HepG2 (cell line): ENCODE measurements at regions not wholly inside any gene's neighbourhood (a gene's known extent, or its start where the extent isn't known, plus 50 kb on each side); places are given as distances from the start of the nearest gene placed in this dataset.

Experiments
- ATAC-seq: fragments of 200-7000 bp; cut with Tn5 transposase; 3 replicates; pipeline ENCODE4 v1.9.1; 2020; ENCODE audit warnings: mild to moderate bottlenecking, moderate library complexity
- BruUV-seq: library from RNA; stranded (reverse); fragments of 400-500 nt; replicated peaks from 2 replicates; lab custom pipeline; 2021; lab: Mats Ljungman, UMichigan
- CTCF ChIA-PET: fragments of 300-600 bp; formaldehyde crosslinking; extraction: SDS; loops from one replicate; lab custom pipeline; 2021; ENCODE audit warnings: low total read pairs, inconsistent platforms, low intra/inter-chr PET ratio; lab: Yijun Ruan, JAX
- POLR2A ChIA-PET: fragments of 350-600 bp; sonication (Branson Sonifier 250); formaldehyde crosslinking; loops from one replicate; lab custom pipeline; 2020; ENCODE audit warnings: antibody characterized with exemption, inconsistent platforms; lab: Yijun Ruan, JAX
- DNase-seq: peaks from one replicate; pipeline ENCODE4 v3.0.0-alpha.2; 2015; ENCODE audit warnings: low spot score
- FAIRE-seq: peaks from 3 replicates; lab custom pipeline; 2011; peaks lifted over from hg19 to GRCh38; lab: Jason Lieb, UNC
- H2AFZ ChIP-seq: one replicate; pipeline ENCODE4 v1.6.1; 2011; ENCODE audit warnings: low read length, inconsistent platforms
- H3K27ac ChIP-seq: fragments of 300-600 bp; 3 replicates; pipeline ENCODE4 v1.8.0; 2011; ENCODE audit warnings: mixed run types, mild to moderate bottlenecking, mixed read lengths, low read length, inconsistent platforms; ENCODE audit not compliant: insufficient read depth; ENCODE audit errors: extremely low read length
- H3K27me3 ChIP-seq, 2 experiments: fragments of 200-600 bp in 1 of 2; 2 replicates in 1 of 2; 3 replicates in 1 of 2; pipeline versions ENCODE4 v1.6.0 to v1.8.0; 2011; ENCODE audit warnings: low read length in 2 of 2, mild to moderate bottlenecking in 2 of 2, moderate library complexity in 2 of 2, inconsistent platforms in 1 of 2; ENCODE audit not compliant: insufficient read depth in 2 of 2, control insufficient read depth in 1 of 2
- H3K36me3 ChIP-seq, 2 experiments: fragments of 200-600 bp in 1 of 2; replicated peaks in 1 of 2; 2 replicates in 1 of 2; 3 replicates in 1 of 2; pipeline versions ENCODE4 v1.5.1 to v1.8.0; 2011; ENCODE audit warnings: low read length in 2 of 2, inconsistent platforms in 1 of 2; ENCODE audit not compliant: insufficient read depth in 2 of 2, control insufficient read depth in 1 of 2
- H3K4me1 ChIP-seq: 2 replicates; pipeline ENCODE4 v1.5.1; 2012; ENCODE audit warnings: low read length, inconsistent platforms; ENCODE audit not compliant: insufficient read depth
- H3K4me2 ChIP-seq: 2 replicates; pipeline ENCODE4 v1.6.0; 2011; ENCODE audit warnings: low read depth, low read length, inconsistent platforms
- H3K4me3 ChIP-seq, 3 experiments: fragments of 200-600 bp in 1 of 3; sonication (generic), shearing (Covaris generic) in 1 of 3; replicated peaks in 1 of 3; 2 replicates each; pipeline ENCODE4 v1.5.1; 2011 to 2016; ENCODE audit warnings: low read length in 3 of 3, inconsistent platforms in 2 of 3, low read depth in 2 of 3, mild to moderate bottlenecking in 2 of 3, control low read depth in 1 of 3, mixed read lengths in 1 of 3; ENCODE audit not compliant: insufficient read depth in 1 of 3
- H3K79me2 ChIP-seq: one replicate; pipeline ENCODE4 v1.6.1; 2011; ENCODE audit warnings: low read length, inconsistent platforms; ENCODE audit not compliant: insufficient read depth
- H3K9ac ChIP-seq: 2 replicates; pipeline ENCODE4 v1.6.0; 2011; ENCODE audit warnings: mild to moderate bottlenecking, low read depth, low read length, inconsistent platforms; ENCODE audit not compliant: insufficient read depth
- H3K9me3 ChIP-seq: 2 replicates; pipeline ENCODE4 v1.5.1; 2012; ENCODE audit warnings: mild to moderate bottlenecking, low read length
- H4K20me1 ChIP-seq: 2 replicates; pipeline ENCODE4 v1.6.0; 2011; ENCODE audit warnings: inconsistent platforms, mild to moderate bottlenecking, low read length, moderate library complexity; ENCODE audit not compliant: insufficient read depth
- DNMT1 ChIP-seq: sonication (generic); formaldehyde crosslinking; IDR thresholded peaks from 2 replicates; pipeline ENCODE4 v1.5.1; 2020; ENCODE audit warnings: mild to moderate bottlenecking, missing genetic modification reagents
- FLYWCH1 ChIP-seq: sonication (generic); formaldehyde crosslinking; IDR thresholded peaks from 2 replicates; pipeline ENCODE4 v1.8.1; 2023; ENCODE audit warnings: mild to moderate bottlenecking, missing genetic modification reagents
- RELA ChIP-seq: sonication (generic); formaldehyde crosslinking; IDR thresholded peaks from 2 replicates; pipeline ENCODE4 v1.4.0; 2020; ENCODE audit warnings: missing genetic modification reagents
- ZNF468 ChIP-seq: sonication (generic); formaldehyde crosslinking; IDR thresholded peaks from 2 replicates; pipeline ENCODE4 v1.8.0; 2022; ENCODE audit warnings: mild to moderate bottlenecking, moderate library complexity, missing genetic modification reagents
- ZNF598 ChIP-seq: sonication (generic); formaldehyde crosslinking; IDR thresholded peaks from 2 replicates; pipeline ENCODE4 v1.5.1; 2020; ENCODE audit warnings: mild to moderate bottlenecking, missing genetic modification reagents, borderline replicate concordance
- ZNF788 ChIP-seq: sonication (generic); formaldehyde crosslinking; IDR thresholded peaks from 2 replicates; pipeline ENCODE4 v1.5.0; 2020; ENCODE audit warnings: mild to moderate bottlenecking, missing genetic modification reagents, borderline replicate concordance
- ZSCAN12 ChIP-seq: sonication (generic); formaldehyde crosslinking; IDR thresholded peaks from 2 replicates; pipeline ENCODE4 v1.9.0; 2021; ENCODE audit warnings: mild to moderate bottlenecking, missing genetic modification reagents
- WGBS: methylation state at CpG from one replicate; pipeline ENCODE4 v1.1.6; 2017; ENCODE audit warnings: low lambda C conversion rate; 5-methylcytosine and 5-hydroxymethylcytosine counted together
- in situ Hi-C: cut with HindIII; loops from 2 replicates; pipeline ENCODE4 v1.10.0; 2017; ENCODE audit warnings: low pct_unique_long_range_greater_than_20kb; ENCODE audit not compliant: extremely low pct_ligation_motif_present
- intact Hi-C: fragments of 100-400 bp; cut with micrococcal nuclease; formaldehyde crosslinking; loops from one replicate; pipeline ENCODE4 v1.10.0; 2022; ENCODE audit not compliant: unreplicated experiment
- TF ChIP-seq, protein P1 (sequence below): sonication (generic); formaldehyde crosslinking; IDR thresholded peaks from 2 replicates; pipeline ENCODE4 v1.4.0; 2020; ENCODE audit warnings: mild to moderate bottlenecking, missing genetic modification reagents
- TF ChIP-seq, protein P2 (sequence below): sonication (generic); formaldehyde crosslinking; IDR thresholded peaks from 2 replicates; pipeline ENCODE4 v1.5.0; 2020; ENCODE audit warnings: missing genetic modification reagents

DNA sequence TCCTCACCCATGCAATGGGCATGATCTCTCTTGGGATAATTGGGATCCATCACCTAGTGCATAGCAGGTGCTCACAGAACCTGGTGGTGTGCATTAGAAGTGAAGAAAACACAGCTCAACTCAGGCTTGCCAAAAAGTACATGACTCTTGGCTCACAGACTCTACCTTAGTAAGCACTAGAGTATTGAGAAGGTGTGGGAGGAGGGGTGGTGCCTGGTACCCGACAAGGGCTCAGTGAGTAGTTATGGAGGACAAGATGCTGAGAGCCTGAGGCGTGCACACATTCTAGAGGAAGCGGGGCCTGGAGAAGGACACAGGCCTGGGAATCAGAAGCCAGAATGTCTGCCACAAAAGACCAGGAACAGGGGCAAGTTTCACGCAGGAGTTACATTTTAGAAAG lies 100.3 kb upstream of the GRIK3 start:
- DNase-seq (no peak), FAIRE-seq (no peak), ATAC-seq (no peak)
- no peak overlapping the region for H3K9ac ChIP-seq
- TF ChIP-seq FLYWCH1 (CRISPR knock-in tag) (no peak), ZSCAN12 (CRISPR knock-in tag) (no peak)
- H3K4me2 ChIP-seq: no peak overlapping the region
- H2AFZ ChIP-seq: no peak overlapping the region
- in situ Hi-C loops (no loop called here), intact Hi-C loops (no loop called here)
- no peaks in the 10 kb centered on the region for H4K20me1 ChIP-seq
- no TSS peak for BruUV-seq
- POLR2A ChIA-PET: no interaction called here
- 34% methylated on average over 4 of the region's 4 CpGs for WGBS
- H3K36me3 ChIP-seq: no peaks in the 10 kb centered on the region
- no peaks in the 10 kb centered on the region for H3K79me2 ChIP-seq
- peaks cover 2 to 12% of the 10 kb centered on the region in 2 experiments; a peak in 4 of 5 replicates for H3K27me3 ChIP-seq
- H3K9me3 ChIP-seq: no peaks in the 10 kb centered on the region
- no peak overlapping the region for H3K4me3 ChIP-seq
- CTCF ChIA-PET: no interaction called here
- H3K27ac ChIP-seq: no peak overlapping the region
- 0 out of 2 replicates have a peak, but pooled peaks cover 6% of the 10 kb centered on the region for H3K4me1 ChIP-seq

DNA sequence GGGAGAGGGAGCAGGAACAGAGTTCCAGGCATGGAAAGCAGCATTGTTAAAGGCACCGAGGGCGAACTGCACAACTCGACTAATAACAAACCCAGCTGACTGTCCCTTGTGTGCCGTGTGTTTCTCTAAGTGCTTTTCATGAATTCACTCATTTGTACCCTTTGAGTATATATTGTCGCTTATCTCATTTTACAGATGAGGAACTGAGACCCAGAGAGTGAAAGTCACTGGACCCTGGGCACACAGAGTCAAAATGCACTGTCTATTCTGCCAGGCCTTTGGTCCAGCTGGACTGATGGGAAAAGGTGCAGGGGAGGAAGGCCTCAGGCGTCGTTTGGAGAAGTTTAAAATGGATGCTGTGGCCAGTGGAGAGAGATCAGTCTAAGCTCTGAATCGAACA lies 100.7 kb upstream of the GRIK3 start:
- POLR2A ChIA-PET: no interaction called here
- TF ChIP-seq, protein P1, sequence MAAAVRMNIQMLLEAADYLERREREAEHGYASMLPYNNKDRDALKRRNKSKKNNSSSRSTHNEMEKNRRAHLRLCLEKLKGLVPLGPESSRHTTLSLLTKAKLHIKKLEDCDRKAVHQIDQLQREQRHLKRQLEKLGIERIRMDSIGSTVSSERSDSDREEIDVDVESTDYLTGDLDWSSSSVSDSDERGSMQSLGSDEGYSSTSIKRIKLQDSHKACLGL (CRISPR knock-in tag): no peak
- TF ChIP-seq DNMT1 (CRISPR knock-in tag): no peak
- TF ChIP-seq ZNF598 (CRISPR knock-in tag): no peak
- TF ChIP-seq ZNF788: no peak
- no peak for TF ChIP-seq ZNF468
- TF ChIP-seq, protein P2, sequence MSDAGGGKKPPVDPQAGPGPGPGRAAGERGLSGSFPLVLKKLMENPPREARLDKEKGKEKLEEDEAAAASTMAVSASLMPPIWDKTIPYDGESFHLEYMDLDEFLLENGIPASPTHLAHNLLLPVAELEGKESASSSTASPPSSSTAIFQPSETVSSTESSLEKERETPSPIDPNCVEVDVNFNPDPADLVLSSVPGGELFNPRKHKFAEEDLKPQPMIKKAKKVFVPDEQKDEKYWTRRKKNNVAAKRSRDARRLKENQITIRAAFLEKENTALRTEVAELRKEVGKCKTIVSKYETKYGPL (CRISPR knock-in tag): no peak
- no peak for TF ChIP-seq RELA (CRISPR knock-in tag)
- TF ChIP-seq, all 625 proteins: peak for 0
- H3K79me2 ChIP-seq: no peaks in the 10 kb centered on the region
- DNase-seq: no peak
- H3K9ac ChIP-seq: no peak overlapping the region
- no peak overlapping the region for H2AFZ ChIP-seq
- H3K27ac ChIP-seq: no peak overlapping the region
- CTCF ChIA-PET: no interaction called here
- H3K4me2 ChIP-seq: no peak overlapping the region
- WGBS: 8% methylated on average over 8 of the region's 8 CpGs
- H3K36me3 ChIP-seq: no peaks in the 10 kb centered on the region
- H4K20me1 ChIP-seq: no peaks in the 10 kb centered on the region
- H3K9me3 ChIP-seq: no peaks in the 10 kb centered on the region
- 0 out of 2 replicates have a peak, but pooled peaks cover 6% of the 10 kb centered on the region for H3K4me1 ChIP-seq
- in situ Hi-C loops: no loop called here
- no peak for ATAC-seq
- FAIRE-seq: no peak
- peaks cover 2 to 12% of the 10 kb centered on the region in 2 experiments; a peak in 4 of 5 replicates for H3K27me3 ChIP-seq
- no peak overlapping the region for H3K4me3 ChIP-seq
- BruUV-seq: no TSS peak
- intact Hi-C loops: no loop called here
